ENCODE measurements at regions not wholly inside any gene's neighbourhood (a gene's known extent, or its start where the extent isn't known, plus 50 kb on each side); places are given as distances from the start of the nearest gene placed in this dataset.

DNA sequence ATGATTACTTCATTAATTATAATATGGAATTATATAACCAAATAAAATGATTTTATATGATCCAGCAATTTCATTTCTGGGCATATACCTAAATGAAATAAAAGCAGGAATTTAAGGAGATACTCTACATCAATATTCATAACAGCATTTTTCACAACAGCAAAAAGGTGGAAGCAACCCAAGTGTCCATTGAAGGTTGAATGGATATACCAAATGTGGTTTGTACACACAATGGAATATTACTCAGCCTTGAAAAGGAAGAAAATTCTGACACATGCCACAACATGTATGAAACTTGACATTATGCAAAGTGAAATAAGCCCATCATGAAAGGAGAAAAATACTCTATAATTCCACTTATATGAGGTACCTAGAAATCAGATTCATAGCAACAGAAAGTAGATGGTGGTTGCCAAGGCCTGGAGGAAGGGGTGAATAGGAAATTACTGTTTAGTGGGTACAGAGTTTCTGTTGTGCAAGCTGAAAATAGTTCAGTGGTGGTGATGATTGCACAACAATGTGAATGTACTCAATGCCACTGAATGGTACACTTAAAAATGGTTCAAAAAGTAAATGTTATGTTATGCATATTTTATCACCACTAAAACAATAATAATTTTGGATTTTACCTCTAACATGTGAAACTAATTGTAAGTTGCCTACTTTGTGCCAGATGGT is 471.5 kb downstream of the SPRY1 start:
- TF ChIP-seq POLR2A (IDR thresholded peaks at IDR 0.05; ENCODE audit: low read length) (no peak), GATA1 (IDR thresholded peaks at IDR 0.05; ENCODE audit: low read depth, low read length) (no peak)

Measured in erythroblast (primary cell).